ENCODE measurements at regions not wholly inside any gene's neighbourhood (a gene's known extent, or its start where the extent isn't known, plus 50 kb on each side); places are given as distances from the start of the nearest gene placed in this dataset.

- FAIRE-seq (no peak), DNase-seq (ENCODE audit: low read depth) (no peak)
- peaks cover 5% of the 10 kb centered on the region for H3K4me1 Mint-ChIP-seq (ENCODE audit: low read depth, unreplicated experiment)
- Histone ChIP-seq H3K9ac (ENCODE audit: low read length) (no peak overlapping the region), H4K20me1 (ENCODE audit: insufficient read depth, low read length) (no peaks in the 10 kb centered on the region), H3K9me3 (ENCODE audit: insufficient read depth, low read depth, low read length) (no peaks in the 10 kb centered on the region), H3K27ac (ENCODE audit: low read depth, low read length) (no peak overlapping the region), H3K79me2 (ENCODE audit: insufficient read depth, low read length) (no peaks in the 10 kb centered on the region), H3K36me3 (ENCODE audit: insufficient read depth, low read length) (no peaks in the 10 kb centered on the region), H3K27me3 (ENCODE audit: insufficient read depth, low read length) (no peaks in the 10 kb centered on the region), H3K4me3 (ENCODE audit: insufficient read depth, low read depth, low read length) (no peak overlapping the region), H3K4me1 (ENCODE audit: insufficient read depth, low read length) (no peaks in the 10 kb centered on the region), H3K4me2 (ENCODE audit: low read length) (no peak overlapping the region), H2AFZ (ENCODE audit: low read depth, low read length) (no peak overlapping the region)
- no peak overlapping the region for H3K4me3 Mint-ChIP-seq (ENCODE audit: unreplicated experiment)
- H3K27me3 Mint-ChIP-seq (ENCODE audit: low read depth, unreplicated experiment), result peaks cover 53% of the 10 kb centered on the region
- H3K27ac Mint-ChIP-seq (ENCODE audit: unreplicated experiment), result no peak overlapping the region
- no peaks in the 10 kb centered on the region for H3K9me3 Mint-ChIP-seq (ENCODE audit: unreplicated experiment)
- H3K36me3 Mint-ChIP-seq (ENCODE audit: low read depth, unreplicated experiment), result no peaks in the 10 kb centered on the region
- TF ChIP-seq CTCF (IDR thresholded peaks at IDR 0.05; ENCODE audit: insufficient read depth, low read depth, low read length), result no peak
- TF ChIP-seq EZH2 (IDR thresholded peaks at IDR 0.05; ENCODE audit: insufficient read depth, low read length), result no peak
Observed at GRCh38 chr1:30194741-30195423, 528.5 kb downstream of the MATN1 start.

- Mint-ChIP-seq H3K36me3 (ENCODE audit: low read depth, unreplicated experiment) (no peaks in the 10 kb centered on the region), H3K4me3 (ENCODE audit: unreplicated experiment) (no peak overlapping the region), H3K9me3 (ENCODE audit: unreplicated experiment) (no peaks in the 10 kb centered on the region), H3K4me1 (ENCODE audit: low read depth, unreplicated experiment) (peaks cover 5% of the 10 kb centered on the region), H3K27ac (ENCODE audit: unreplicated experiment) (no peak overlapping the region), H3K27me3 (ENCODE audit: low read depth, unreplicated experiment) (peaks cover 61% of the 10 kb centered on the region)
- FAIRE-seq, result no peak
- Histone ChIP-seq H2AFZ (ENCODE audit: low read depth, low read length) (no peak overlapping the region), H3K9ac (ENCODE audit: low read length) (no peak overlapping the region), H3K27ac (ENCODE audit: low read depth, low read length) (no peak overlapping the region), H3K4me2 (ENCODE audit: low read length) (no peak overlapping the region), H3K4me3 (ENCODE audit: insufficient read depth, low read depth, low read length) (no peak overlapping the region), H3K36me3 (ENCODE audit: insufficient read depth, low read length) (no peaks in the 10 kb centered on the region), H3K27me3 (ENCODE audit: insufficient read depth, low read length) (no peaks in the 10 kb centered on the region), H3K4me1 (ENCODE audit: insufficient read depth, low read length) (no peaks in the 10 kb centered on the region), H3K79me2 (ENCODE audit: insufficient read depth, low read length) (no peaks in the 10 kb centered on the region), H3K9me3 (ENCODE audit: insufficient read depth, low read depth, low read length) (no peaks in the 10 kb centered on the region), H4K20me1 (ENCODE audit: insufficient read depth, low read length) (no peaks in the 10 kb centered on the region)
- TF ChIP-seq EZH2 (IDR thresholded peaks at IDR 0.05; ENCODE audit: insufficient read depth, low read length) (no peak), CTCF (IDR thresholded peaks at IDR 0.05; ENCODE audit: insufficient read depth, low read depth, low read length) (no peak)
- DNase-seq (ENCODE audit: low read depth), result no peak
Observed at GRCh38 chr1:30194046-30194619, 529.3 kb downstream of the MATN1 start.
